MM.1S (cell line): ENCODE measurements at regions not wholly inside any gene's neighbourhood (a gene's known extent, or its start where the extent isn't known, plus 50 kb on each side); places are given as distances from the start of the nearest gene placed in this dataset.

Experiments
- CTCF ChIP-seq: fragments of 300-600 bp; sonication (generic); IDR thresholded peaks from 2 replicates; pipeline ENCODE4 v1.5.1; 2016; ENCODE audit warnings: antibody characterized with exemption, low read length, mixed read lengths
- EZH2 ChIP-seq: fragments of 300-600 bp; sonication (generic); optimal IDR thresholded peaks from 2 replicates; pipeline ENCODE3; 2017; ENCODE audit warnings: low read depth, mild to moderate bottlenecking, antibody characterized with exemption, low read length, mixed read lengths

- TF ChIP-seq CTCF (no peak), EZH2 (no peak)
These were observed 56.1 kb upstream of the PMFBP1 start for GRCh38 chr16:72228014-72228413.
